Right renal cortex interstitium (tissue), 3 donors: ENCODE measurements at regions not wholly inside any gene's neighbourhood (a gene's known extent, or its start where the extent isn't known, plus 50 kb on each side); places are given as distances from the start of the nearest gene placed in this dataset.
"Not testable (repeated sequence)": the region's sequence is repeated elsewhere in the genome, so short reads cannot be mapped to it uniquely, and the experiment has no call there.

Source experiments
- DNase-seq, 3 donors: peaks; one replicate each; pipeline ENCODE4 v3.0.0-alpha.2; 2013; ENCODE audit warnings: low read depth in 3 of 3, low spot score in 2 of 3

DNA sequence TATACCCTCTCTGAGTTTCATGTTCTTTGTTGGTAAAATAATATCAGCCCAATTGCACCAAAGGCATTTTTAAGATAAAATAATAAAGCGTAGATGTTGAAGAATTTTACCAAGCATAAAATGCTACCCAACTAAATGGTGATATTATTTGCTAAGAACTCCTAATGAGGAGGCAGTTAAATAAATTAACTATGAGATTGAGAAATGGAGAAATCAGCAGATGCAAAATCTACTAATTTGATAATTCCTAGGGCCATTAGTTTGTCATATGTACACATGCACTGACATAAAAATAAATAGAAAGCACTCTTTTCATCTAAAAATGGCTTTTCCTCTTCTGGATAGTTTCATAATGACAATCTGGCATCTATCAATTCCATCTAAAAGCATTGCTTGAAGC lies 681.5 kb upstream of the FAM98A start:
- DNase-seq: no peak

GRCh38 chr2:34266908-34267697 lies 668.0 kb upstream of the FAM98A start:
- no peak for DNase-seq

- DNase-seq: no peak
These were observed 662.6 kb upstream of the FAM98A start for GRCh38 chr2:34261701-34262100.

- DNase-seq: no peak
These were observed 655.3 kb upstream of the FAM98A start for GRCh38 chr2:34254272-34254878.

DNA sequence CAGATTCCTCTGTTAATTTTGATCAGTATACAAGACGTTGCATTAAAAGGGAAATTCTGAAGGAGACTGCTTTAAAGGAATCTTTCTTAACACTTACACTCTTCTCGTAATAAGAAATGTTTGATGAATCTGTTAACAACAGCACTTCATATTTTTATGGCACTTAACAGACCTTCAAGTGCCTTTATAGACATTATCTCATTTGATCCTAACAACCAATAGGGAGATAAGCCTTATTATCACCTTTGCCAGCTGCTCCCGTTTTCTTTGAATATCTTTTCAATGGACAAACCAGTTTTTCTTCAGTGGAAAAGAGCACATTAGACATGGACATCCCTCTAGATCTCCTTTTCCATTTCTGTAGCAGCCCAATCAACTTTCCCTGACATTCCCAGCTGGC lies 653.0 kb upstream of the FAM98A start:
- DNase-seq: no peak

- DNase-seq: no peak
These were observed 652.5 kb upstream of the FAM98A start for GRCh38 chr2:34251578-34251977.

DNA sequence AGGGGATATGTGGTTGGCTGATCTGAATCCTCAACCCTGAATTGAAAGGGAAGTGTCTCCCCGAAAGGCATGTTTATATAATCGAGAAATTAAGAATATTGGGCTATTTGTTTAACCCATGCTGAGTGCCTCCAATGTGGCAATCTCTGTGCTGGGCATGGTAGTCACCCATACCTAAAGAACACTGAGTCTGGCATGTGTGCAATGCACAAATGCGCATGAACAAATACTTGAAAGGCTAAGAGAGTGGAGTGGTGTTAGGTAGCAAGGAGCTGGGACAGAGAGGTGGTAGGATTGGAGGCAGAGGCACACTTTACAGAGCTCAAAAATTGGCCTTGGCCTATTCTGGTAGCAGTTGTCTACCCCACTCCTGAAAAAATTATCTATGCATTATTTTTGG lies 645.1 kb upstream of the FAM98A start:
- no peak for DNase-seq

- DNase-seq: peak in 1 of 3 donors; percentile 38
These were observed 643.6 kb upstream of the FAM98A start for GRCh38 chr2:34242763-34243123.

- DNase-seq: peak in 1 of 3 donors; percentile 33
These were observed 643.0 kb upstream of the FAM98A start for GRCh38 chr2:34241905-34242762.

GRCh38 chr2:34239511-34239910 lies 640.4 kb upstream of the FAM98A start:
- DNase-seq: no peak

- no peak for DNase-seq
These were observed 635.7 kb upstream of the FAM98A start for GRCh38 chr2:34234823-34235222.

GRCh38 chr2:34229998-34230397 lies 630.9 kb upstream of the FAM98A start:
- no peak for DNase-seq

GRCh38 chr2:34215174-34215573 lies 616.1 kb upstream of the FAM98A start:
- no peak for DNase-seq

GRCh38 chr2:34210382-34210781 lies 611.3 kb upstream of the FAM98A start:
- DNase-seq: not testable (repeated sequence)

DNA sequence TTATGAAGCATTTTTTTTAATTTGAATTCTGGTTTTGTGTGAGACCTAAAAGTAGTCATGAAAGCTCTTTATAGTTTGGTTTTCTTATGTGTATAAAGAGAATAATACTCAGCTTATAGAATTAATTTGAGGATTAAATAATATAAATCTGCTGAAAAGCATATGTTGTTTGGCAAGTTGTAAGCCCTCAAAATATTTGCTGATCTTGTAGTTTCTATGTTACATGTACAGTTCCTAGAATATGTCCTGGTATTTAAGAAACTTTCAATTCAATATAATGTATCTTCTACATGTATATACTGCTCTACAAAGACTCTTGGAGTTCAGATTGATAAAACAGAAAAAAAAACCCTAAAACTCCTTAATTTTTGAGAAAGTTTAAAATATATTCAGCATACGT lies 605.5 kb upstream of the FAM98A start:
- DNase-seq: no peak

- no peak for DNase-seq
These were observed 602.0 kb upstream of the FAM98A start for GRCh38 chr2:34201099-34201498.

GRCh38 chr2:34199971-34200370 lies 600.9 kb upstream of the FAM98A start:
- no peak for DNase-seq

GRCh38 chr2:34193164-34193563 lies 594.1 kb upstream of the FAM98A start:
- DNase-seq: no peak

- DNase-seq: no peak
These were observed 589.6 kb upstream of the FAM98A start for GRCh38 chr2:34188464-34189303.

GRCh38 chr2:34179511-34179910 lies 580.4 kb upstream of the FAM98A start:
- DNase-seq: no peak

- no peak for DNase-seq
These were observed 579.4 kb upstream of the FAM98A start for GRCh38 chr2:34178482-34178881.
